Type B pancreatic cell (in vitro differentiated cells): ENCODE measurements at regions not wholly inside any gene's neighbourhood (a gene's known extent, or its start where the extent isn't known, plus 50 kb on each side); places are given as distances from the start of the nearest gene placed in this dataset.

Experiments used
- DNase-seq: peaks from one replicate; pipeline ENCODE4 v3.0.0; 2021; ENCODE audit warnings: mixed read lengths; ENCODE audit not compliant: unreplicated experiment; ENCODE audit errors: extremely low spot score
- H3K27ac Mint-ChIP-seq: 2 replicates; pipeline ENCODE4 v1.8.0; 2021; ENCODE audit warnings: mild to moderate bottlenecking, mixed read lengths
- H3K27me3 Mint-ChIP-seq: 2 replicates; pipeline ENCODE4 v1.8.0; 2021; ENCODE audit warnings: mixed read lengths
- H3K36me3 Mint-ChIP-seq: 2 replicates; pipeline ENCODE4 v1.8.0; 2021; ENCODE audit warnings: mixed read lengths
- H3K4me1 Mint-ChIP-seq: one replicate; pipeline ENCODE4 v1.8.0; 2021; ENCODE audit warnings: mixed read lengths; ENCODE audit not compliant: unreplicated experiment
- H3K4me3 Mint-ChIP-seq: 2 replicates; pipeline ENCODE4 v1.8.0; 2021; ENCODE audit warnings: mild to moderate bottlenecking, mixed read lengths
- H3K9me3 Mint-ChIP-seq: 2 replicates; pipeline ENCODE4 v1.8.0; 2021; ENCODE audit warnings: mixed read lengths
- TF ChIP-seq, protein P1 (sequence below): fragments of 200-600 bp; sonication (generic); conservative IDR thresholded peaks from 2 replicates; pipeline ENCODE4 v1.5.0; 2021; ENCODE audit warnings: antibody characterized with exemption, mild to moderate bottlenecking

DNA sequence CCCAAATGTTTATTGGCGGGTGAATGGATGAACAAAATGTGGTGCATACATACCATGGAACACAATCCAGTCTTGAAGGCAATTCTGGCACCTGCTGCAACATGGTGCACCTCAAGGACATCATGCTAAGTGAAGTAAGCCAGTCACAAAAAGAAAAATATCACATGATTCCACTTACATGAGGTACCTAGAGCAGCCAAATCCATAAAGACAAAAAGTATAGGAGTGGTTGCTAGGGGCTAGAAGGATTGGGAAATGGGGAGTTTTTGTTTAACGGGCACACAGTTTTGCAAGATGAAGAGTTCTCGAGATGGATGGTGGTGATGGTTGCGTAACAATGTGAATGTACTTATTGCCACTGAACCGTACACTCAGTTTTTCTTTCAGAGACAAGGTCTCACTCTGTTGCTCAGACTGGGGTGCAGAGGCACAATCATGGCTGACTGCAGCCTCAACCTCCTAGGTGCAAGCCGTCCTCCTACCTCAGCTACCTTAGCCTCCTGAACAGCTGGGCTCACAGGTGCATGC, 90.9 kb upstream of the CERS6 start:
- no peaks in the 10 kb centered on the region for H3K36me3 Mint-ChIP-seq
- no peak overlapping the region for H3K4me3 Mint-ChIP-seq
- H3K27me3 Mint-ChIP-seq = no peaks in the 10 kb centered on the region
- H3K4me1 Mint-ChIP-seq = no peaks in the 10 kb centered on the region
- TF ChIP-seq, protein P1, sequence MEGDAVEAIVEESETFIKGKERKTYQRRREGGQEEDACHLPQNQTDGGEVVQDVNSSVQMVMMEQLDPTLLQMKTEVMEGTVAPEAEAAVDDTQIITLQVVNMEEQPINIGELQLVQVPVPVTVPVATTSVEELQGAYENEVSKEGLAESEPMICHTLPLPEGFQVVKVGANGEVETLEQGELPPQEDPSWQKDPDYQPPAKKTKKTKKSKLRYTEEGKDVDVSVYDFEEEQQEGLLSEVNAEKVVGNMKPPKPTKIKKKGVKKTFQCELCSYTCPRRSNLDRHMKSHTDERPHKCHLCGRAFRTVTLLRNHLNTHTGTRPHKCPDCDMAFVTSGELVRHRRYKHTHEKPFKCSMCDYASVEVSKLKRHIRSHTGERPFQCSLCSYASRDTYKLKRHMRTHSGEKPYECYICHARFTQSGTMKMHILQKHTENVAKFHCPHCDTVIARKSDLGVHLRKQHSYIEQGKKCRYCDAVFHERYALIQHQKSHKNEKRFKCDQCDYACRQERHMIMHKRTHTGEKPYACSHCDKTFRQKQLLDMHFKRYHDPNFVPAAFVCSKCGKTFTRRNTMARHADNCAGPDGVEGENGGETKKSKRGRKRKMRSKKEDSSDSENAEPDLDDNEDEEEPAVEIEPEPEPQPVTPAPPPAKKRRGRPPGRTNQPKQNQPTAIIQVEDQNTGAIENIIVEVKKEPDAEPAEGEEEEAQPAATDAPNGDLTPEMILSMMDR = no peak
- H3K27ac Mint-ChIP-seq = no peak overlapping the region
- no peaks in the 10 kb centered on the region for H3K9me3 Mint-ChIP-seq
- no peak for DNase-seq

- TF ChIP-seq, protein P1 = no peak
- Mint-ChIP-seq H3K4me1 (no peaks in the 10 kb centered on the region), H3K9me3 (peaks cover 18% of the 10 kb centered on the region), H3K27ac (no peak overlapping the region), H3K36me3 (no peaks in the 10 kb centered on the region), H3K4me3 (no peak overlapping the region), H3K27me3 (peaks cover 3% of the 10 kb centered on the region)
- no peak for DNase-seq
Measured at GRCh38 chr2:168369031-168369430, 87.0 kb upstream of the CERS6 start.

DNA sequence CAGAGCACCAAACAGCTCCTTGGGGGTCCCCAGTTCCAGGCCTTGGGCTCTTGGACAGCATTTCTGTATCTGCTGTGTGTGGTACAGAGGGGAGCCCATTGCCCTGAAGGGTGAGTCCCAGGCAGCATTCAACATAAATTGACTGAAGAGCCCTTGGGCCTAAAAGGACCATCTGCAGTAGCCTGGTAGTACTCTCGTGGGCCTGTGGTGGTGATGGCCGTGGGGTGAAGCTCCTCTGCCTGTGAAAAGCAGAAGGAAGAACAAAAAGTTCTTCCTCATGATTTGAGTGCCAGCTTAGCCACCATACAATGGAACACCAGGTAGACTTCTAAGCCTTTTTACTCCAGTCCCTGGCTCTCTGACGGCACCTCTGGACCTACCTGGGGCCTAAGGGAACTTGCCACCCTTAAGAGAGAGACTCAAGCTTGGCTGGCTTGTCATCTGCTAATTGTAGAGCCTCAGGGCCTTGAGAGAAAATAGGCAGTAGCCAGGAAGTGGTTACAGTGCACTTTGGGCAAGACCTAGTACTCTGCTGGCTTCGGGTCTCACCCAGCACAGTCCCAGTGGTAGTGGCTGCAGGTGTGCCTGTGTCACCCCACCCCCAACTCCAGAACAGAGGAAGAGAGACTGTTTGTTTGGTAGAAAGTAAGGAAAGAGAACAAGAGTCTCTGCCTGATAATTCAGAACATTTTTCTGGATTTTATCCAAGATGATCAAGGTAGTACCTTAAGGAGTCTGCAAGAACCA, 84.6 kb upstream of the CERS6 start:
- no peak overlapping the region for H3K27ac Mint-ChIP-seq
- no peaks in the 10 kb centered on the region for H3K36me3 Mint-ChIP-seq
- peaks cover 23% of the 10 kb centered on the region for H3K9me3 Mint-ChIP-seq
- DNase-seq = no peak
- TF ChIP-seq, protein P1 = no peak
- H3K27me3 Mint-ChIP-seq = peaks cover 5% of the 10 kb centered on the region
- H3K4me1 Mint-ChIP-seq = no peaks in the 10 kb centered on the region
- H3K4me3 Mint-ChIP-seq = no peak overlapping the region

- no peaks in the 10 kb centered on the region for H3K36me3 Mint-ChIP-seq
- no peak overlapping the region for H3K27ac Mint-ChIP-seq
- no peak overlapping the region for H3K4me3 Mint-ChIP-seq
- DNase-seq = no peak
- TF ChIP-seq, protein P1 = no peak
- H3K9me3 Mint-ChIP-seq = peaks cover 27% of the 10 kb centered on the region
- H3K4me1 Mint-ChIP-seq = no peaks in the 10 kb centered on the region
- H3K27me3 Mint-ChIP-seq = peaks cover 5% of the 10 kb centered on the region
Measured at GRCh38 chr2:168373468-168373867, 82.6 kb upstream of the CERS6 start.

- peaks cover 27% of the 10 kb centered on the region for H3K9me3 Mint-ChIP-seq
- TF ChIP-seq, protein P1 = peak; percentile 66
- no peak for DNase-seq
- no peaks in the 10 kb centered on the region for H3K36me3 Mint-ChIP-seq
- no peaks in the 10 kb centered on the region for H3K4me1 Mint-ChIP-seq
- H3K27ac Mint-ChIP-seq = no peak overlapping the region
- H3K4me3 Mint-ChIP-seq = no peak overlapping the region
- H3K27me3 Mint-ChIP-seq = peaks cover 5% of the 10 kb centered on the region
Measured at GRCh38 chr2:168375195-168375798, 80.8 kb upstream of the CERS6 start.
